ENCODE measurements at regions not wholly inside any gene's neighbourhood (a gene's known extent, or its start where the extent isn't known, plus 50 kb on each side); places are given as distances from the start of the nearest gene placed in this dataset.

GRCh38 chr6:113121571-113121970 is 735.6 kb upstream of the MARCKS start:
- no peak for TF ChIP-seq CTCF (conservative IDR thresholded peaks at IDR 0.05)
- H3K27ac ChIP-seq: no peak overlapping the region

- no peak overlapping the region for H3K27ac ChIP-seq
- TF ChIP-seq CTCF (conservative IDR thresholded peaks at IDR 0.05): no peak
Observed at GRCh38 chr6:113122060-113122459, 735.1 kb upstream of the MARCKS start.

GRCh38 chr6:113125626-113126025 is 731.5 kb upstream of the MARCKS start:
- TF ChIP-seq CTCF (conservative IDR thresholded peaks at IDR 0.05): no peak
- H3K27ac ChIP-seq: no peak overlapping the region

GRCh38 chr6:113127786-113128419 is 729.2 kb upstream of the MARCKS start:
- no peak overlapping the region for H3K27ac ChIP-seq
- no peak for TF ChIP-seq CTCF (conservative IDR thresholded peaks at IDR 0.05)

- TF ChIP-seq CTCF (conservative IDR thresholded peaks at IDR 0.05): no peak
- no peak overlapping the region for H3K27ac ChIP-seq
Observed at GRCh38 chr6:113128661-113129060, 728.5 kb upstream of the MARCKS start.

- no peak overlapping the region; the same call in 1 of the 2 replicates for H3K27ac ChIP-seq
- no peak for TF ChIP-seq CTCF (conservative IDR thresholded peaks at IDR 0.05)
Observed at GRCh38 chr6:113129991-113130390, 727.2 kb upstream of the MARCKS start.

- H3K27ac ChIP-seq: no peak overlapping the region
- TF ChIP-seq CTCF (conservative IDR thresholded peaks at IDR 0.05): no peak
Observed at GRCh38 chr6:113137426-113137825, 719.7 kb upstream of the MARCKS start.
